GM19351 (cell line): ENCODE measurements at regions not wholly inside any gene's neighbourhood (a gene's known extent, or its start where the extent isn't known, plus 50 kb on each side); places are given as distances from the start of the nearest gene placed in this dataset.

ENCODE experiments used
- ATAC-seq: cut with Tn5 transposase; IDR thresholded peaks from one replicate; pipeline ENCODE4 v1.9.1; 2021; ENCODE audit warnings: mild to moderate bottlenecking, moderate library complexity; ENCODE audit not compliant: unreplicated experiment

GRCh38 chr4:128606173-128606572 lies 203.3 kb upstream of the JADE1 start:
- no peak for ATAC-seq

DNA sequence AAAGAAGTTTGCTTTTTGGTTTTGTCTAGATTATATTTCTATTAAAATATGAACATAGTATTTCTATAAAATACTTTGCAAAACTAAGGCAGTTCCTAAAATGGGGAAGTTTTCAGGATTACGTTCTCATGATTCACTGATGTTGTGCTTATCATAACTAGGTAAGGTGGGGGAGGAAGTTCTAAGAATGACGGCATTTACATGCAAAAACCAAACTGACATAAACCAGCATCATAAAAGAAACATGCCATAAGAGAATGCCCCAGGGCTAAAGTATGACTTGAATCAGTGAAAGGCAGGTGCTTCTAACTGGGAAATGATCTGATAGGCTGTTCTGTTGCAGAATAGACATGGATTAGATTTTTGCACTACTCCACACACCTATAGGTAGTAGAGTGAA lies 204.7 kb upstream of the JADE1 start:
- no peak for ATAC-seq

- no peak for ATAC-seq
Measured at GRCh38 chr4:128604204-128604603, 205.3 kb upstream of the JADE1 start.

DNA sequence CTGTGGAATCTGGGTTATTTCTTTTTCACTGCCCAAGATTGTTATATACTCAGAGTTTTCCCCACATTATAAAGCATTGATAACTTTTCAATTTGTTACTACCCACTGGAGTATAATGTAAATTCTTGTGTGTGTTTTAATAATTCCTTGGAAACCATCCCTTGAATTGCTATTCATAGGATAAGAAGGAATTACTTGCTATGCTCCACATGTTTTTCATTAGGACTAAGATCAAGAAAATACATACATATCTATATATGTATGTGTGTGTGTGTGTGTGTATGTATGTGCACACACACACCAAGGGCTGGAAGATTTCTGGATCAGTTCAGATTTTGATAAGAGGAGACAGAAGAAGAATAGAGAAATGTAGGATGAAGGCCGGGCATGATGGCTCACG lies 206.4 kb upstream of the JADE1 start:
- no peak for ATAC-seq

DNA sequence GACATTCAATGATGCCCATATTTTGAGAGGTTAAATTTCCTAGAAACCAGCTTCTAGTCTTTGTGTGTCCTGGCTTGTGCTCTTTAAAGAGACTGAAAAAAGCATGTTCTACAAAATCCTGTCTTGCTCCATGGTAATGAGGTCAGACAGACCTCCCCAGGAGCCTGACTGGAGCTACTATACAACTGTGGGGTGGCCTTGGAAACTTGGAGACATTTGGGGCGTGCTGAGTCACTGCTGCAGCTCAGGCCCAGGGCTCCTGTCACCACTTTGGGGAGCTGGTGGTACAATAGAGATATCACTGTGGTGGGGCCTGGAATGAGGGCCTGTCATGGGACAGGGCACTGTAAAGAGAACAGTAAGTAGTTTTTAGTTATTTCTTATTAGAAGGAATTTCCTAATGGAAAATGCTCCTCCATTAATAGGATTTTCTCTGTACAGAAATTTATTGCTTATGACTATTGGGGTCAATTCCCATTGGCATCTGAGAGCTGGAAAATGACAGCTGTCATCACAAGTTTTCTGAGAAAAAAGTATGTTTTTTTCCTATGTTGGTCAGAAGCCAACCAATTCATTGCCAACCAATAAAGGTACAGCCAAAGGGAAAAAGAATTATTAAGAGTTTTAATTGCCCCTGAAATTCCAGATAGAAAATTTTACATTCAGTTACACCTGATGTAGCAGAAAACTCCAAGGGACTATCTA lies 207.4 kb upstream of the JADE1 start:
- no peak for ATAC-seq

DNA sequence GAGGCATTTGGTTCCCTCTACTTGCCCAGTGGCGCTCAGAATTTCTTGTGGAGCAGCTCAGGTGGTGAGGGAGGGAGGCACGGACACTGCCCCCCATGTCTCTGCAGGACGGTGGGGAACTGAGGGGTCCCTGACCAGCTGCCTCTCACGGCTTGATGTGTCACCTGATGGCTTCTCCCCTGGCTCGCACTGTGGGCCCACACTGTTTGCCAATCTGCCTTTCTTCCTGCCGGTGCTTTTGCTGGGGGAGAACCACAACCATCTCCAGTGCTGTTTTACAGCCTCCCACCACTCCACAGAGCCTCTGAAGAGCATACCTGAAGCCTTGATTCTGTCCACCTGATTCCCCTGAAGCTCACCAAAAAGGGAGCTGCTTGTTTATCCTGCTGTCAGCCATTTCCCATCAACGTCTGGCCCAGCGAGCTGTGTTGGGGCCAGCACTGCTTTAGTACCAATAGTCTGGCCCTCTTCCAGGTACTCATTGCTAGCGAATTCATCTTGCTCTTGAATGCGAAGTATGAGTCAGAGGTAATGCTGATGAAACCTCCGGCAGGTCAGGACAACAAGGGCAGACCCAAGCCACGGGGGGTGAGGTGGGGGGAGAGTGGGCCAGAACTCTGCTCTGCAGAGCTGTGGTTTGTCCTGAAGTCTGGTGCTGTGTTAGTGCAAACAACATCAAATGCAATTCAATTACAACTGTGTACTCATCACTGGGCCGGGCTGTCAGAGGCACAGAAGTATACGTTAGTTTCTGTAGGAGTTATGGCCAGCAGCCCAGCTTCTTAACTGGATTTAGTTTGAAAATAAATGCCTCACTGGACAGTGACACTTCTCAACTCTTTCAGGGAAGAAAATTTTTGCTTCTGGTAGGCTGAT lies 208.3 kb upstream of the JADE1 start:
- ATAC-seq, result no peak

DNA sequence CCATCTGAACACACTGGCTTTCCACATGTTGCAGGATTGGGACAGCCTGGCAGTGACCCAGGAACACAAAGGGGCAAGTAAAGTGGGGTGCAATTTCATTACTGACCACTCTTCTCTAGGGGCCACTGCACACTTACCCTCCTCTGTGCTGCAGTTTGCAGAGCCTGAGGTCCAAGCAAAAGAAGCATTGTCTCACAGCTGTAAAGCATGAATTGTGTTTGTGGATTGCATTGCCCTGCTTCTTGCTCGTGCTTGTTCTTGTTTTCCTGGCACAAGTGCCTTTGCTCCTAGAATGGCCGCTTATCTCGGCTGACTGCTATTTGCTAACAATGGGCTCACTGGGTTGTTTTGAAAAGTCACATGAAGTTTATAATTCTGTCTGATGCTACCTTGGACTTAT lies 209.1 kb upstream of the JADE1 start:
- ATAC-seq, result no peak

DNA sequence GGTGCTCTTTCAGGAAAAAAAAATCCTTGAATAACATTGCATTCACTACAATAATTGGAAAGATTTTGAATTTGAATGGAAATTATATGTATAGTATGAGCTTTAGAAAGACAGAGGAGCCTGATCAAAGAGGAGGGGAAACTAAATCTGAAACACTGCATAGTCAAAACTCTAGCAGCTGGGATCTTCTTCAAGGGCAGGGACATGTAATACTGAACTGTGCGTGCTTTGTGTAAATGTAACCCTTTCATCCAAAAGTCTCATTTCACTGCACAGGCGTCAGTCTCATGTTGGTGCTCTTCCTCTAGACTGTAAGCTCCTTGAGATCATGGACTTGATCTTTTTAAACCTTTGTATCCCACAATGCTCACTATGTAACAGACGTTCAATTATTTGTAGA lies 212.0 kb upstream of the JADE1 start:
- ATAC-seq, result no peak

DNA sequence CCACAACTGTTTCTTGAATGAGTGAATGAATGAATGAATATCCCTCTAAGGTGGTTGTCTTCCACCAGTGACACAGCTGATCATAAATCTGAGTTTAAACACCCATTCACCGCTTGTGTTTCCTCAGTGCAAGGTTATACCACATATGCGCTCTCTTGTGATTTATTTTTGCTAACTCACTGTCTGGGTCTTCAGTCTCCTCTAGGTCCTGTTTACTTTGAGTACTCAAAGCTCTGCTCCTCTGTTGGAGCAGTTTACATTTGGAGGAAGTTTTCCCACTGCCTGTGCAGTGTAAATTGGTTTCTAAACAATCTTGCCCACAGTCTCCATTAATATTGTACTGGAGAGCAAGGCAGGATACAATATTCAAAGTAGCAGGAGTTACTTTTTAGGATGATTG lies 212.6 kb upstream of the JADE1 start:
- ATAC-seq, result no peak

DNA sequence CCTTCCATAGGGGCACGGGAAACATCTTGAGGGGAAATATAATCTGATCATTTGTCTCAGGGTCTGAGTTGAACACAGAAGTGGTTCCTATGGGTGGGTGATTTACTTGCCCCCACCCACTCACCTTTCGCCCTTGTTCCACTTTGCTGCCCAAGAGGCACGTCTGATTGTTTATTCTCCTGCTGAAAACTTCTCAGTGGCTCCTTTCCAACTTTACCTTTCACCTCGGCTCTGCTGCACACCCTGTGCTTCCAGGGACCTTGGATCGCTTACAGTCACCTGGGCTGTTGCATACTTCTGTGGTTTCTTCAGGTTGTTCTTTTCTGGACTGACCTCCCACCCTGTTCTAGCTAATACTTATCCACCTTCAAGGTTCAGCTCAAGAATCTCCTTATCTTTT lies 213.4 kb upstream of the JADE1 start:
- no peak for ATAC-seq

- no peak for ATAC-seq
Measured at GRCh38 chr4:128591482-128591881, 218.0 kb upstream of the JADE1 start.

- no peak for ATAC-seq
Measured at GRCh38 chr4:128590773-128591172, 218.7 kb upstream of the JADE1 start.

DNA sequence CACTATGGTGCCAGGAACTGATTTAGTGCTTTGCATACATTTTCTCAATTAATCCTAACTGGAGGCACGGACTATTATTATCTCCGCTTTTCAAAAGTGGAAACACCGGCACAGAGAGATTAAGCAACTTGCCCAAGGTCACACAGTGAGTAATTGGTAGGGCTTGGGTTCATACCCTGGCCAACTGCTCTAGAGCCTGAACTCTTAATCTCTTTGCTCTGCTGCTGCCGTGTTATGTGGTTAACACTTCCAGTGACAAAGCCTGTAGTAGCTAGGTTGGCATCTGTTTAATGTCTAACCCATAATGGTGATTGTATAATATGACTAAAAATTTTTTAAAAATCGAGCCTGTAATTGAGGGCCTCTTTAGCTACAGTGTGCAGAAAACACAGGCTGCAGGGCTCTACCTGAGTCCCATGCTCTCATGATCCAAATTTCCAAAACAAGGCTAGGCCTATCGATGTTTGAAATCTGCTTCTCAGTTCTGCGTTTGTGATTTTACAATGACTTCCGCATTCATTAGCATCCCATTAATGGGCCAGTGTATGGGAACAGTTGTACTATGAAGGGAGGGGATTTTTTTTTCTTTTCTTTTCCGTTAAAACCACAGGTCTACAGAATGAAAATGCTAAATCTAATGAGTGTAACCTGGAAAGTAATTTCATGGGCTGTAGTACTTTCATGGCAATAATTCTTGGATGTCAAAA lies 219.3 kb upstream of the JADE1 start:
- no peak for ATAC-seq

- ATAC-seq, result no peak
Measured at GRCh38 chr4:128589384-128589965, 220.0 kb upstream of the JADE1 start.

- no peak for ATAC-seq
Measured at GRCh38 chr4:128587382-128587781, 222.1 kb upstream of the JADE1 start.

- ATAC-seq, result no peak
Measured at GRCh38 chr4:128583753-128584712, 225.5 kb upstream of the JADE1 start.

- ATAC-seq, result no peak
Measured at GRCh38 chr4:128582427-128582870, 227.1 kb upstream of the JADE1 start.

- ATAC-seq, result no peak
Measured at GRCh38 chr4:128579154-128579853, 230.2 kb upstream of the JADE1 start.

- peak; percentile 98 for ATAC-seq
Measured at GRCh38 chr4:128574706-128575105, 234.8 kb upstream of the JADE1 start.
